ENCODE measurements at regions not wholly inside any gene's neighbourhood (a gene's known extent, or its start where the extent isn't known, plus 50 kb on each side); places are given as distances from the start of the nearest gene placed in this dataset.

GRCh38 chr12:65728848-65729793 lies 95.2 kb upstream of the HMGA2 start:
- intact Hi-C loops (cut with micrococcal nuclease) = loop anchor here (2.0 to 5.0 kb wide), 4 partner anchors 94 to 416 kb away; no protein-coding TSS in a partner anchor
- peak; percentile 59 for DNase-seq (ENCODE audit: low read depth, low spot score)
- TF ChIP-seq EZH2 (IDR thresholded peaks at IDR 0.05) (no peak), YY1 (IDR thresholded peaks at IDR 0.05; ENCODE audit: extremely low read depth, insufficient replicate concordance, low read depth, low read length) (peak; percentile 6), POLR2AphosphoS5 (IDR thresholded peaks at IDR 0.05; ENCODE audit: low read depth, low read length) (peak; percentile 81), EGR1 (IDR thresholded peaks at IDR 0.05; ENCODE audit: low read depth) (0 out of 2 replicates have a peak, but pooled peaks have one; percentile 17), CTCF (IDR thresholded peaks at IDR 0.05 in 2 of 3, conservative IDR thresholded peaks at IDR 0.05 in 1 of 3; ENCODE audit: borderline replicate concordance in 1 of 3, insufficient read depth in 1 of 3, low read depth in 2 of 3, low read length in 2 of 3) (no peak), SP1 (IDR thresholded peaks at IDR 0.05; ENCODE audit: low read depth) (no peak), JUND (IDR thresholded peaks at IDR 0.05) (peak; percentile 41; the same call in 1 of the 2 replicates), CBX3 (IDR thresholded peaks at IDR 0.05; ENCODE audit: low read depth) (peak; percentile 63), FOSL1 (IDR thresholded peaks at IDR 0.05; ENCODE audit: low read depth) (0 out of 2 replicates have a peak, but pooled peaks have one; percentile 2), SIN3A (IDR thresholded peaks at IDR 0.05; ENCODE audit: low read depth) (0 out of 2 replicates have a peak, but pooled peaks have one; percentile 62)
- TF ChIP-seq, protein P1, sequence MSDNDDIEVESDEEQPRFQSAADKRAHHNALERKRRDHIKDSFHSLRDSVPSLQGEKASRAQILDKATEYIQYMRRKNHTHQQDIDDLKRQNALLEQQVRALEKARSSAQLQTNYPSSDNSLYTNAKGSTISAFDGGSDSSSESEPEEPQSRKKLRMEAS (IDR thresholded peaks at IDR 0.05) = peak; percentile 68; the same call in 1 of the 2 replicates
- Histone ChIP-seq H3K4me3 (replicated peaks in 1 of 2; ENCODE audit: low read depth in 1 of 2, low read length in 2 of 2) (peak overlapping the region; percentile 57 to 69), H3K79me2 (ENCODE audit: insufficient read depth, low read length) (peaks cover 22% of the 10 kb centered on the region), H3K27me3 (ENCODE audit: insufficient read depth, low read length) (no peaks in the 10 kb centered on the region), H3K9me3 (ENCODE audit: control insufficient read depth in 1 of 2, insufficient read depth in 1 of 2, low read depth in 1 of 2, low read length in 2 of 2) (peaks cover 0 to 6% of the 10 kb centered on the region in 2 experiments; a peak in 1 of 4 replicates), H4K20me1 (ENCODE audit: insufficient read depth) (no peaks in the 10 kb centered on the region), H3K4me1 (ENCODE audit: control insufficient read depth in 1 of 2, insufficient read depth in 2 of 2, low read length in 2 of 2) (peaks cover 47 to 62% of the 10 kb centered on the region in 2 experiments), H3K9me2 (ENCODE audit: insufficient read depth) (no peaks in the 10 kb centered on the region), H3K36me3 (ENCODE audit: control insufficient read depth in 1 of 2, insufficient read depth in 2 of 2, low read length in 2 of 2) (no peaks in the 10 kb centered on the region), H3K4me2 (ENCODE audit: low read length) (peak overlapping the region; percentile 91), H2AFZ (ENCODE audit: low read depth, low read length, poor library complexity, severe bottlenecking) (no peak overlapping the region), H3K9ac (ENCODE audit: low read length) (peak overlapping the region; percentile 86), H3K27ac (ENCODE audit: low read depth, low read length) (peak overlapping the region; percentile 98)
- no TSS peak for BruUV-seq (replicated peaks)
- POLR2A ChIA-PET = interaction anchor here (0.9 to 2.1 kb wide), 13 partner anchors 9 to 429 kb away, joined by 3 to 7 read pairs (median 4); no protein-coding TSS in a partner anchor
- ATAC-seq = peak; percentile 71
- RAD21 ChIA-PET (ENCODE audit: low non-redundant PET in 1 of 2, low total read pairs in 2 of 2, uncharacterized antibody in 2 of 2, unreplicated experiment in 2 of 2) = no interaction called here
- CTCF ChIA-PET = no interaction called here

All from HCT116 (cell line).